ENCODE measurements at regions not wholly inside any gene's neighbourhood (a gene's known extent, or its start where the extent isn't known, plus 50 kb on each side); places are given as distances from the start of the nearest gene placed in this dataset.

- H3K4me3 Mint-ChIP-seq (ENCODE audit: unreplicated experiment): no peak overlapping the region
- no peaks in the 10 kb centered on the region for H3K9me3 Mint-ChIP-seq (ENCODE audit: unreplicated experiment)
- H3K27me3 Mint-ChIP-seq (ENCODE audit: unreplicated experiment): peaks cover 1% of the 10 kb centered on the region
- no peaks in the 10 kb centered on the region for H3K4me1 Mint-ChIP-seq (ENCODE audit: unreplicated experiment)
- no peak overlapping the region for H3K27ac Mint-ChIP-seq (ENCODE audit: unreplicated experiment)
- TF ChIP-seq CTCF (IDR thresholded peaks at IDR 0.05; ENCODE audit: unreplicated experiment): no peak
- no peak for DNase-seq (ENCODE audit: low spot score)
- H3K36me3 Mint-ChIP-seq (ENCODE audit: low read depth, unreplicated experiment): no peaks in the 10 kb centered on the region
Observed at GRCh38 chr2:122307763-122308162, 552.3 kb downstream of the TSN start.

DNA sequence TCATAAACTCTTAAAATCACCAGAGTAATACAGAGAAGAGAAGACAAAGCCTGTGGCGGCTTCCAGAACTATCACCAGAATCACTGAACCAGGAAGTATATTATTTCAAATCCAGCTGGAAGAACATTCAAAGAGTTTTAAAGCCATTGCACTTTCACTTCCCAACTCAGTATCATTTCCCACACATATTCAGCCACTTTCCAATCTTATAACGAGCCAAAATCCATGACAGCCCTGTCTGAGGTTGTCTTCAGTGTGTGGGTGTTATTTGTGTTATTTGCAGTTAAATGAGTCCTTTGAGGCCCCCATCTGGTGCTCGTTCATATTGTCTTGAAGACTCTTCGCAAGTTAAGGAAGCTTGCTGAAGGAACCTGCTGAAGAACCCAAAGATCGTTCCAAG, 559.9 kb downstream of the TSN start:
- peaks cover 6% of the 10 kb centered on the region for H3K27me3 Mint-ChIP-seq (ENCODE audit: unreplicated experiment)
- H3K4me3 Mint-ChIP-seq (ENCODE audit: unreplicated experiment): no peak overlapping the region
- no peaks in the 10 kb centered on the region for H3K36me3 Mint-ChIP-seq (ENCODE audit: low read depth, unreplicated experiment)
- H3K9me3 Mint-ChIP-seq (ENCODE audit: unreplicated experiment): no peaks in the 10 kb centered on the region
- no peak overlapping the region for H3K27ac Mint-ChIP-seq (ENCODE audit: unreplicated experiment)
- DNase-seq (ENCODE audit: low spot score): no peak
- no peaks in the 10 kb centered on the region for H3K4me1 Mint-ChIP-seq (ENCODE audit: unreplicated experiment)
- TF ChIP-seq CTCF (IDR thresholded peaks at IDR 0.05; ENCODE audit: unreplicated experiment): no peak

GRCh38 chr2:122319539-122320132, 564.2 kb downstream of the TSN start:
- Mint-ChIP-seq H3K9me3 (ENCODE audit: unreplicated experiment) (no peaks in the 10 kb centered on the region), H3K4me3 (ENCODE audit: unreplicated experiment) (no peak overlapping the region), H3K36me3 (ENCODE audit: low read depth, unreplicated experiment) (no peaks in the 10 kb centered on the region), H3K4me1 (ENCODE audit: unreplicated experiment) (no peaks in the 10 kb centered on the region), H3K27me3 (ENCODE audit: unreplicated experiment) (peaks cover under 1% of the 10 kb centered on the region), H3K27ac (ENCODE audit: unreplicated experiment) (no peak overlapping the region)
- no peak for TF ChIP-seq CTCF (IDR thresholded peaks at IDR 0.05; ENCODE audit: unreplicated experiment)
- no peak for DNase-seq (ENCODE audit: low spot score)

DNA sequence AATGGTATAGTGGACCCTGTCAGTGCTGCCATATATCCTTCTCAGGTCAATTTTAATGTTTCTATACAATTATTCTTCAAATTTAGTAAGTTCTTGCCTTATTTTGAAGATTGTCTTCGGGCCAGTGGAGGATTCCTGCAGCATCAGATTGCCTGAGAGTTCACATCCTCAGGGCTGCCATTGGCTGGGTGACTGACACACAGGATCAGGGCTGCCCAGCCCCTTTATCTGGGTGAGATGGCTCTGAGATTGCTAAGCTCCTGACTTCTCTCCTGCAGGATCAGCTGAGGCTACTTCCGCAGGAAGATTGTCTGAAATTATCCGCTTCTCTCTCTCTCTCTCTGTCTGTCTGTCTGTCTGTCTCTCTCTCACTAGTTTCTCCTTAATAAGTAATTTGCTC, 567.4 kb downstream of the TSN start:
- DNase-seq (ENCODE audit: low spot score): no peak
- no peaks in the 10 kb centered on the region for H3K4me1 Mint-ChIP-seq (ENCODE audit: unreplicated experiment)

More for the DNA sequence above, 567.4 kb downstream of the TSN start:
- H3K27ac Mint-ChIP-seq (ENCODE audit: unreplicated experiment): no peak overlapping the region
- H3K4me3 Mint-ChIP-seq (ENCODE audit: unreplicated experiment): no peak overlapping the region
- no peak for TF ChIP-seq CTCF (IDR thresholded peaks at IDR 0.05; ENCODE audit: unreplicated experiment)
- H3K9me3 Mint-ChIP-seq (ENCODE audit: unreplicated experiment): no peaks in the 10 kb centered on the region
- H3K27me3 Mint-ChIP-seq (ENCODE audit: unreplicated experiment): no peaks in the 10 kb centered on the region
- H3K36me3 Mint-ChIP-seq (ENCODE audit: low read depth, unreplicated experiment): no peaks in the 10 kb centered on the region

Data from endothelial cell (in vitro differentiated cells).